ENCODE measurements at regions not wholly inside any gene's neighbourhood (a gene's known extent, or its start where the extent isn't known, plus 50 kb on each side); places are given as distances from the start of the nearest gene placed in this dataset.

- 44 to 50% (median 45%) methylated on average over 2 of the region's 2 CpGs for WGBS, 4 donors
- Histone ChIP-seq H3K4me1 (replicated peaks in 1 of 2) (no peaks in the 10 kb centered on the region), H3K36me3 (replicated peaks in 1 of 2) (no peaks in the 10 kb centered on the region), H3K4me3 (no peak overlapping the region), H3K27ac (no peak overlapping the region), H3K27me3 (no peaks in the 10 kb centered on the region), H3K9me3 (replicated peaks in 1 of 3) (no peaks in the 10 kb centered on the region)
- TF ChIP-seq POLR2A (IDR thresholded peaks at IDR 0.05) (no peak), CTCF (IDR thresholded peaks at IDR 0.05) (no peak)
- intact Hi-C loops (cut with DNase I) = no loop called here
- no peak for DNase-seq
Observed at GRCh38 chr1:14324248-14324630, 274.2 kb upstream of the KAZN start.

GRCh38 chr1:14326857-14327256 is 271.6 kb upstream of the KAZN start:
- H3K27ac ChIP-seq = no peak overlapping the region
- no peak overlapping the region for H3K4me3 ChIP-seq
- no peaks in the 10 kb centered on the region for H3K27me3 ChIP-seq
- no peak for DNase-seq
- WGBS, 4 donors = 81 to 90% (median 84%) methylated on average over 3 of the region's 3 CpGs
- intact Hi-C loops (cut with DNase I) = no loop called here
- H3K9me3 ChIP-seq (replicated peaks in 1 of 3) = no peaks in the 10 kb centered on the region
- no peak for TF ChIP-seq POLR2A (IDR thresholded peaks at IDR 0.05)
- TF ChIP-seq CTCF (IDR thresholded peaks at IDR 0.05) = no peak
- H3K36me3 ChIP-seq (replicated peaks in 1 of 2) = no peaks in the 10 kb centered on the region
- no peaks in the 10 kb centered on the region for H3K4me1 ChIP-seq (replicated peaks in 1 of 2)

GRCh38 chr1:14328685-14329084 is 269.8 kb upstream of the KAZN start:
- H3K27ac ChIP-seq = no peak overlapping the region
- TF ChIP-seq CTCF (IDR thresholded peaks at IDR 0.05) (no peak), POLR2A (IDR thresholded peaks at IDR 0.05) (no peak)
- no peaks in the 10 kb centered on the region for H3K9me3 ChIP-seq (replicated peaks in 1 of 3)
- H3K27me3 ChIP-seq = no peaks in the 10 kb centered on the region
- DNase-seq = no peak
- intact Hi-C loops (cut with DNase I) = no loop called here
- no peak overlapping the region for H3K4me3 ChIP-seq
- no peaks in the 10 kb centered on the region for H3K36me3 ChIP-seq (replicated peaks in 1 of 2)
- H3K4me1 ChIP-seq (replicated peaks in 1 of 2) = no peaks in the 10 kb centered on the region

- Histone ChIP-seq H3K27me3 (no peaks in the 10 kb centered on the region), H3K4me1 (replicated peaks in 1 of 2) (no peaks in the 10 kb centered on the region), H3K36me3 (replicated peaks in 1 of 2) (no peaks in the 10 kb centered on the region), H3K4me3 (no peak overlapping the region), H3K9me3 (replicated peaks in 1 of 3) (no peaks in the 10 kb centered on the region), H3K27ac (no peak overlapping the region)
- DNase-seq = no peak
- TF ChIP-seq CTCF (IDR thresholded peaks at IDR 0.05) (no peak), POLR2A (IDR thresholded peaks at IDR 0.05) (no peak)
- intact Hi-C loops (cut with DNase I) = no loop called here
- WGBS, 4 donors = 79 to 81% (median 80%) methylated on average over 4 of the region's 4 CpGs
Observed at GRCh38 chr1:14332158-14332557, 266.3 kb upstream of the KAZN start.
